CD14-positive monocyte (primary cell): ENCODE measurements at regions not wholly inside any gene's neighbourhood (a gene's known extent, or its start where the extent isn't known, plus 50 kb on each side); places are given as distances from the start of the nearest gene placed in this dataset.
A peak's percentile ranks its signal among the peaks of the same experiment; 100 is the strongest.

Source experiments
- DNase-seq, 3 donors: peaks; one replicate each; pipeline ENCODE4 v3.0.0-alpha.2; 2011 to 2022
- H2AFZ ChIP-seq: 2 replicates; pipeline ENCODE4 v1.6.0; 2012; ENCODE audit warnings: mild to moderate bottlenecking, low read depth, low read length, inconsistent platforms; ENCODE audit not compliant: insufficient read depth, poor library complexity, severe bottlenecking
- H3K27ac ChIP-seq, 2 donors: 1 replicate in 1 of 2; 2 replicates in 1 of 2; pipeline ENCODE4 v1.5.1; 2012 to 2013; ENCODE audit warnings: low read length in 2 of 2, control low read depth in 1 of 2, inconsistent platforms in 1 of 2, low read depth in 1 of 2, mild to moderate bottlenecking in 1 of 2
- H3K27me3 ChIP-seq, 2 donors: one replicate each; pipeline versions ENCODE4 v1.6.0 to v1.6.1; 2011 to 2013; ENCODE audit warnings: low read length in 2 of 2; ENCODE audit not compliant: control insufficient read depth in 2 of 2, insufficient read depth in 2 of 2
- H3K36me3 ChIP-seq, 2 donors: replicated peaks in 1 of 2; 1 replicate in 1 of 2; 2 replicates in 1 of 2; pipeline versions ENCODE4 v1.5.1 to v1.6.1; 2012 to 2013; ENCODE audit warnings: low read length in 2 of 2, control low read depth in 1 of 2, inconsistent platforms in 1 of 2, mild to moderate bottlenecking in 1 of 2; ENCODE audit not compliant: insufficient read depth in 2 of 2, control insufficient read depth in 1 of 2
- H3K4me1 ChIP-seq, 2 donors: 1 replicate in 1 of 2; 2 replicates in 1 of 2; pipeline versions ENCODE4 v1.5.1 to v1.6.1; 2012 to 2013; ENCODE audit warnings: low read length in 2 of 2, control low read depth in 1 of 2, inconsistent platforms in 1 of 2, mild to moderate bottlenecking in 1 of 2, moderate library complexity in 1 of 2; ENCODE audit not compliant: insufficient read depth in 2 of 2, control insufficient read depth in 1 of 2
- H3K4me2 ChIP-seq: replicated peaks from 2 replicates; pipeline ENCODE3; 2012; ENCODE audit warnings: low read length, moderate library complexity, mild to moderate bottlenecking; ENCODE audit not compliant: poor library complexity, severe bottlenecking; ENCODE audit errors: extremely low read depth
- H3K4me3 ChIP-seq, 3 experiments: fragments of 200-600 bp in 1 of 3; sonication (generic) in 1 of 3; replicated peaks in 1 of 3; 1 replicate in 2 of 3; 2 replicates in 1 of 3; pipeline ENCODE4 v1.5.1; 2011 to 2013; ENCODE audit warnings: low read length in 3 of 3, mild to moderate bottlenecking in 3 of 3, control low read depth in 2 of 3, low read depth in 2 of 3, inconsistent platforms in 1 of 3, moderate library complexity in 1 of 3
- H3K79me2 ChIP-seq: 2 replicates; pipeline ENCODE4 v1.6.0; 2012; ENCODE audit warnings: mild to moderate bottlenecking, control low read depth, inconsistent platforms, low read length, moderate library complexity; ENCODE audit not compliant: insufficient read depth
- H3K9ac ChIP-seq: 2 replicates; pipeline ENCODE4 v1.6.0; 2017; ENCODE audit warnings: low read length, mild to moderate bottlenecking; ENCODE audit not compliant: insufficient read depth, poor library complexity, severe bottlenecking
- H3K9me3 ChIP-seq, 2 donors: replicated peaks in 1 of 2; 1 replicate in 1 of 2; 2 replicates in 1 of 2; pipeline versions ENCODE4 v1.5.1 to v1.6.1; 2012 to 2013; ENCODE audit warnings: low read length in 2 of 2, control low read depth in 1 of 2; ENCODE audit not compliant: control insufficient read depth in 1 of 2, insufficient read depth in 1 of 2
- H4K20me1 ChIP-seq: 2 replicates; pipeline ENCODE4 v1.6.0; 2012; ENCODE audit warnings: mild to moderate bottlenecking, low read length, control low read depth, moderate library complexity; ENCODE audit not compliant: insufficient read depth
- H3K27ac Mint-ChIP-seq, 7 donors: one replicate each; pipeline ENCODE4 v1.8.0; 2020; ENCODE audit warnings: mild to moderate bottlenecking in 7 of 7, mixed read lengths in 7 of 7, moderate library complexity in 6 of 7, inconsistent platforms in 2 of 7
- H3K27me3 Mint-ChIP-seq, 3 donors: one replicate each; pipeline ENCODE4 v1.8.0; 2021 to 2022; ENCODE audit warnings: low read depth in 3 of 3, mild to moderate bottlenecking in 3 of 3, mixed read lengths in 3 of 3, moderate library complexity in 3 of 3, inconsistent platforms in 1 of 3
- H3K36me3 Mint-ChIP-seq, 2 donors: one replicate each; pipeline ENCODE4 v1.8.0; 2020; ENCODE audit warnings: mixed read lengths in 2 of 2, inconsistent platforms in 1 of 2, mild to moderate bottlenecking in 1 of 2
- H3K4me1 Mint-ChIP-seq: one replicate; pipeline ENCODE4 v1.8.0; 2020; ENCODE audit warnings: mild to moderate bottlenecking, mixed read lengths
- H3K4me3 Mint-ChIP-seq, 2 donors: one replicate each; pipeline ENCODE4 v1.8.0; 2020; ENCODE audit warnings: mild to moderate bottlenecking in 2 of 2, mixed read lengths in 2 of 2, moderate library complexity in 1 of 2
- H3K9me3 Mint-ChIP-seq, 7 donors: one replicate each; pipeline ENCODE4 v1.8.0; 2020 to 2022; ENCODE audit warnings: mixed read lengths in 7 of 7, mild to moderate bottlenecking in 6 of 7, moderate library complexity in 6 of 7, inconsistent platforms in 2 of 7
- WGBS: methylation state at CpG from one replicate; pipeline ENCODE4 v1.1.5; 2013; ENCODE audit warnings: missing lambda C conversion rate; ENCODE audit not compliant: insufficient coverage; 5-methylcytosine and 5-hydroxymethylcytosine counted together
- intact Hi-C, 2 donors: fragments of 100-400 bp; cut with micrococcal nuclease; formaldehyde crosslinking; loops; one replicate each; pipeline versions ENCODE4 v1.15.0 to v1.15.1; 2023
- TF ChIP-seq, protein P1 (sequence below): fragments of 200-600 bp; IDR thresholded peaks from one replicate; pipeline ENCODE4 v1.8.0; 2022; ENCODE audit warnings: antibody characterized with exemption, mild to moderate bottlenecking

DNA sequence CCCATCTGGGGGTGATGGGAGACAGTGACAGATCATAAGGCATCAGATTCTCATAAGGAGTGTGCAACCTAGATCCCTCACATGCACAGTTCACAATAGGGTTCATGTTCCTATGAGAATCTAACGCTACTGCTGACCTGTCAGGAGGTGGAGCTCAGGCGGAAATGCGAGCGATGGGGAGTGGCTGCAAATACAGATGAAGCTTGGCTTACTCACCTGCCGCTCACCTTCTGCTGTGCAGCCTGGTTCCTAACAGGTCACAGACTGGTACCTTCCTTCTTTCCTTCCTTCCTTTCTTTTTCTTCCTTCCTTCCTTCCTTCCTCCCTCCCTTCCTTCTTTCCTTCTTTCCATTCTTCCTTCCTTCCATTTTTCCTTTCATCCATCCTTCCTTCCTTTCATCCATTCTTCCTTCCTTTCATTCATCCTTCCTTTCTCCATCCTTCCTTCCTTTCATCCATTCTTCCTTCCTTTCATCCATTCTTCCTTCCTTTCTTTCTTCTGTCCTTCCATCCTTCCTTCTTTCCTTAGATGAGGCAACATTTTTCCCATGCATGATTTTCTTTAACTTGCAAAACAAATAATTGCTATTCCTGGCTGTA is 370.0 kb upstream of the AUTS2 start:
- Histone ChIP-seq H2AFZ (no peak overlapping the region), H3K27ac (no peak overlapping the region), H3K36me3 (no peaks in the 10 kb centered on the region), H4K20me1 (no peaks in the 10 kb centered on the region), H3K4me3 (no peak overlapping the region), H3K4me2 (no peak overlapping the region), H3K9me3 (no peaks in the 10 kb centered on the region), H3K4me1 (no peaks in the 10 kb centered on the region), H3K27me3 (peaks cover 0 to 2% of the 10 kb centered on the region in 2 donors), H3K9ac (no peak overlapping the region), H3K79me2 (no peaks in the 10 kb centered on the region)
- intact Hi-C loops = no loop called here
- peaks cover 4 to 13% (median 4%) of the 10 kb centered on the region in 3 donors for H3K27me3 Mint-ChIP-seq
- DNase-seq = no peak
- no peaks in the 10 kb centered on the region for H3K36me3 Mint-ChIP-seq
- H3K9me3 Mint-ChIP-seq = peaks cover 4 to 18% (median 10%) of the 10 kb centered on the region in 7 donors
- H3K4me1 Mint-ChIP-seq = no peaks in the 10 kb centered on the region
- H3K27ac Mint-ChIP-seq = no peak overlapping the region
- H3K4me3 Mint-ChIP-seq = no peak overlapping the region
- TF ChIP-seq, protein P1, sequence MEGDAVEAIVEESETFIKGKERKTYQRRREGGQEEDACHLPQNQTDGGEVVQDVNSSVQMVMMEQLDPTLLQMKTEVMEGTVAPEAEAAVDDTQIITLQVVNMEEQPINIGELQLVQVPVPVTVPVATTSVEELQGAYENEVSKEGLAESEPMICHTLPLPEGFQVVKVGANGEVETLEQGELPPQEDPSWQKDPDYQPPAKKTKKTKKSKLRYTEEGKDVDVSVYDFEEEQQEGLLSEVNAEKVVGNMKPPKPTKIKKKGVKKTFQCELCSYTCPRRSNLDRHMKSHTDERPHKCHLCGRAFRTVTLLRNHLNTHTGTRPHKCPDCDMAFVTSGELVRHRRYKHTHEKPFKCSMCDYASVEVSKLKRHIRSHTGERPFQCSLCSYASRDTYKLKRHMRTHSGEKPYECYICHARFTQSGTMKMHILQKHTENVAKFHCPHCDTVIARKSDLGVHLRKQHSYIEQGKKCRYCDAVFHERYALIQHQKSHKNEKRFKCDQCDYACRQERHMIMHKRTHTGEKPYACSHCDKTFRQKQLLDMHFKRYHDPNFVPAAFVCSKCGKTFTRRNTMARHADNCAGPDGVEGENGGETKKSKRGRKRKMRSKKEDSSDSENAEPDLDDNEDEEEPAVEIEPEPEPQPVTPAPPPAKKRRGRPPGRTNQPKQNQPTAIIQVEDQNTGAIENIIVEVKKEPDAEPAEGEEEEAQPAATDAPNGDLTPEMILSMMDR = no peak
- WGBS = 99% methylated on average over 5 of the region's 5 CpGs

DNA sequence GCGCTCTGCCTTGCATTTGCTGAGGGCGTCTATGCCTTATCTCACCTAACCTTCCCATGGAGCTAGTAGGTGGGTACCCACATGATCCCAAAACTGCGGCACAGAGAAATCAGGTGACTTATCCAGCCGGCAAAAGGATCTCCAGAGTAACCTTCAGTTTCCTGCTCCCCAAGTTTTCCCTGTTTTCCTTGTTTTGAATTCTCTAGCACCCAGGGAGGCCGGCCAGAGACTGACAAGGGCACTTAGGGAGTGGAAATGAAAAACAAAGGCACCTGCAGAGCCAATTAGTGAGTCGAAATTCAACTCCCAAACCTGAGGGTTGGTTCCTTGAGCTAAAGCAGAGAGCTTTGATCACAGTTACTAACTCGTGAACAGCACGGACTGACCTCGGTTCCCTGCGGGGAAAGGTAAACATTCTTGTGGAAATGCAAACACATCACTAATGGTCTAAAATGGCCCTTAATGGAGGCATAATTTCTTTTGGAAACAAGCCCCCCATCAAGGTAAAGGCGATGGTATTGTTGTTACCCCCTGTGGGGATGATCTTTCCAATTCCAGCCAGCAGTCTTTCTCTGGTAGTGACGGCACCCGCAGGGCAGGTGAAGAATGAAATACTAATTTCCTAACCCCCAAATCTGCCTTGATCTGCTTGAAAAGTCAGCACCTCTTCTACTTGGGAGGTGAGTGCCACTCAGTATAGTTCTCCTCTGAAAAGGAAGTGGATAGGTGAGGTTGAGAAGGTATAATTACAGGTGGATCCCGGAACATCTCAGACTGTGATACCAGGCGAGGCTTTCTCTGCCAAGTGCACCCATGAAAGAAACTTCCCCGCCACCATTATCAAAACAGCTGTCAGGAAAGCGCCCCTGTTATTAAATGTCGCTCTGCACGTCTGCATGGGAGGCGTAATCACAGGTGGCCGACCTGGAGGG is 365.6 kb upstream of the AUTS2 start:
- H3K79me2 ChIP-seq = no peaks in the 10 kb centered on the region
- no peak overlapping the region for H3K4me2 ChIP-seq
- Mint-ChIP-seq H3K4me1 (no peaks in the 10 kb centered on the region), H3K27ac (peak overlapping the region in 1 of 7 donors; percentile 37), H3K36me3 (no peaks in the 10 kb centered on the region), H3K9me3 (peaks cover 4 to 12% (median 7%) of the 10 kb centered on the region in 7 donors), H3K4me3 (peak overlapping the region in 1 of 2 donors; percentile 46), H3K27me3 (peaks cover 6 to 23% (median 6%) of the 10 kb centered on the region in 3 donors)
- H3K27me3 ChIP-seq = peaks cover 0 to 2% of the 10 kb centered on the region in 2 donors
- no peak overlapping the region for H3K4me3 ChIP-seq
- no peaks in the 10 kb centered on the region for H3K4me1 ChIP-seq
- WGBS = 36% methylated on average over 6 of the region's 21 CpGs
- DNase-seq = no peak
- no peak overlapping the region for H2AFZ ChIP-seq
- H3K36me3 ChIP-seq = no peaks in the 10 kb centered on the region
- TF ChIP-seq, protein P1 = no peak
- no peak overlapping the region for H3K27ac ChIP-seq
- H3K9me3 ChIP-seq = no peaks in the 10 kb centered on the region
- intact Hi-C loops = no loop called here
- no peak overlapping the region for H3K9ac ChIP-seq
- H4K20me1 ChIP-seq = no peaks in the 10 kb centered on the region
